Tibial nerve (tissue), 4 donors: ENCODE measurements at regions not wholly inside any gene's neighbourhood (a gene's known extent, or its start where the extent isn't known, plus 50 kb on each side); places are given as distances from the start of the nearest gene placed in this dataset.
"Not testable (repeated sequence)": the region's sequence is repeated elsewhere in the genome, so short reads cannot be mapped to it uniquely, and the experiment has no call there.

Source experiments
- DNase-seq, 2 donors: peaks; one replicate each; pipeline ENCODE4 v3.0.0-alpha.2; 2019; ENCODE audit warnings: low spot score in 2 of 2
- H3K27ac ChIP-seq, 4 donors: fragments of 200-600 bp; sonication (generic) in 3 of 4; one replicate each; pipeline ENCODE4 v1.5.1; 2017 to 2019; ENCODE audit warnings: mild to moderate bottlenecking in 1 of 4
- H3K27me3 ChIP-seq, 2 donors: fragments of 200-600 bp; sonication (generic) in 1 of 2; one replicate each; pipeline versions ENCODE4 v1.5.1 to v1.6.0; 2017 to 2019
- H3K36me3 ChIP-seq, 3 donors: fragments of 200-600 bp; sonication (generic); one replicate each; pipeline ENCODE4 v1.5.1; 2018 to 2019
- H3K4me1 ChIP-seq, 4 donors: fragments of 200-600 bp; sonication (generic) in 3 of 4; one replicate each; pipeline ENCODE4 v1.5.1; 2017 to 2019
- H3K4me3 ChIP-seq, 4 donors: fragments of 200-600 bp; sonication (generic) in 3 of 4; one replicate each; pipeline ENCODE4 v1.5.1; 2017 to 2019; ENCODE audit warnings: mild to moderate bottlenecking in 1 of 4, moderate library complexity in 1 of 4
- H3K9me3 ChIP-seq, 4 donors: fragments of 200-600 bp; sonication (generic) in 3 of 4; one replicate each; pipeline ENCODE4 v1.5.1; 2017 to 2019
- EP300 ChIP-seq, 2 donors: sonication (generic); formaldehyde crosslinking; IDR thresholded peaks; one replicate each; pipeline ENCODE4 v1.6.1; 2017; ENCODE audit warnings: antibody characterized with exemption in 2 of 2, mild to moderate bottlenecking in 1 of 2
- POLR2A ChIP-seq, 2 donors: fragments of 450-650 bp; IDR thresholded peaks; one replicate each; pipeline ENCODE4 v1.6.1; 2017; ENCODE audit warnings: antibody characterized with exemption in 2 of 2, mild to moderate bottlenecking in 2 of 2, moderate library complexity in 2 of 2
- WGBS, 2 donors: methylation state at CpG; one replicate each; pipeline ENCODE4 v1.1.5; 2018; 5-methylcytosine and 5-hydroxymethylcytosine counted together
- TF ChIP-seq, protein P1 (sequence below), 5 experiments: fragments of 200-600 bp in 3 of 5; fragments of 450-650 bp in 2 of 5; sonication (generic) in 3 of 5; IDR thresholded peaks; one replicate each; pipeline ENCODE4 v1.5.1; 2016 to 2019; ENCODE audit warnings: antibody characterized with exemption in 5 of 5, mild to moderate bottlenecking in 3 of 5, moderate library complexity in 2 of 5

DNA sequence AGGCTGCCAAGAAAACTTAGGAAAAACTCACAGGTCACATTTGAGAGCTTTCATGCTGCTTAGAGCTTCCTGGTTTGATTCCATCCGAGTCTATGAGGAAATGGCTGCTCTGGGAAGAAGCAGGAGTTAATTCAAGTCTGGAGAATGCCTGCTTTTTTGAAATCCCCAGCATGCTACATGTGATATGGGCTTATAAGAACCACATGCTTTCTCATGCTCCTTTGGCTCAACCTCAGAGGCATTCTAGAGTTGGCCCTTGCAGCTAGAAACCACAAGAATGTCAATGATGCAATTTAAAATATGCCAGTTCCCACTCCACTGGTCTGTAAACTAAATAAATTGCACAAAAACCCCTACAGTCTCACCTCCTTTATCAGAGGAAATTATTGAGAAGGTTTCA is 142.9 kb upstream of the OLIG3 start:
- TF ChIP-seq EP300 (IDR thresholded peaks at IDR 0.05) = peak; percentile 60 to 82
- TF ChIP-seq, protein P1, sequence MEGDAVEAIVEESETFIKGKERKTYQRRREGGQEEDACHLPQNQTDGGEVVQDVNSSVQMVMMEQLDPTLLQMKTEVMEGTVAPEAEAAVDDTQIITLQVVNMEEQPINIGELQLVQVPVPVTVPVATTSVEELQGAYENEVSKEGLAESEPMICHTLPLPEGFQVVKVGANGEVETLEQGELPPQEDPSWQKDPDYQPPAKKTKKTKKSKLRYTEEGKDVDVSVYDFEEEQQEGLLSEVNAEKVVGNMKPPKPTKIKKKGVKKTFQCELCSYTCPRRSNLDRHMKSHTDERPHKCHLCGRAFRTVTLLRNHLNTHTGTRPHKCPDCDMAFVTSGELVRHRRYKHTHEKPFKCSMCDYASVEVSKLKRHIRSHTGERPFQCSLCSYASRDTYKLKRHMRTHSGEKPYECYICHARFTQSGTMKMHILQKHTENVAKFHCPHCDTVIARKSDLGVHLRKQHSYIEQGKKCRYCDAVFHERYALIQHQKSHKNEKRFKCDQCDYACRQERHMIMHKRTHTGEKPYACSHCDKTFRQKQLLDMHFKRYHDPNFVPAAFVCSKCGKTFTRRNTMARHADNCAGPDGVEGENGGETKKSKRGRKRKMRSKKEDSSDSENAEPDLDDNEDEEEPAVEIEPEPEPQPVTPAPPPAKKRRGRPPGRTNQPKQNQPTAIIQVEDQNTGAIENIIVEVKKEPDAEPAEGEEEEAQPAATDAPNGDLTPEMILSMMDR (IDR thresholded peaks at IDR 0.05) = no peak
- Histone ChIP-seq H3K36me3 (no peaks in the 10 kb centered on the region), H3K9me3 (no peaks in the 10 kb centered on the region), H3K4me1 (peaks cover 0 to 17% (median 2%) of the 10 kb centered on the region in 4 donors), H3K27me3 (no peaks in the 10 kb centered on the region), H3K27ac (peak overlapping the region in 1 of 4 donors; percentile 8), H3K4me3 (no peak overlapping the region)
- DNase-seq = peak in 1 of 2 donors; percentile 68
- 9 to 10% methylated on average over 1 of the region's 1 CpG for WGBS, 2 donors

DNA sequence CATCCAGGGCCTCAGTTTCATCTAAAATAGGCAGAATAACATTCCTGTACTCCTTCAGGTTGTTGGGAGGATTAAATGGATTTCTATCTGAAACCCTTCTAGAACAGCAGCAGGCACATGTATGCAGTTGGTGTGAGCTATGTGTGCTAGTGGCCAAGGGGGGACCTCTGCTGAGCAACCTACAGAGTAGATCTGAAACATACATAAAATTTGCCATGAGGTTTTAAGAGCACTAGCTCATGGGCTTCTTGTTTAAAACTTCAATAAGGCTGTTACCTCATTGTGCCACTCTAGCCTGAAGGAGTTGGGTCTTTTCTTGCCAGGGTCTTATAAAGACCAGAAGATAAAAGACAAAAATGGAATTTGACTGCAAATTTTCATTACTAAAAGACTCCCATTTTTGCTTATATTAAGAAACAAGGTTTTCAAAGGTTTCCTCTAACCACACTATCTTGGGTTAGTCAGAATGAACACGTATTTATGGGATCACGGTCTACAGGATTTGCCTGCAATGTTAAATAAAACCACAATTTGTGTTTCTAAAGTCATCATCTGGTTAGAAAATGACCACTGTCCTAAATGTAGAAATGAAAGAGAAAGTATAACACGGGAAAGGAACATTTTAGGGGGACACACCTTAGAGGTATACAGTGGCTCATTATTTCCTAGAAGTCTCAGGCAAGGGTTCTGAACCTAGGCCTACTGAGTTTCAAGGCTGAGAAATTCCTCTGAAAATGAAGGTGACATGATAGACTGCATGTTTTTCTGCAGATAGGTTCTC is 144.9 kb upstream of the OLIG3 start:
- 53 to 85% methylated on average over 3 of the region's 3 CpGs for WGBS, 2 donors
- no peak for DNase-seq
- Histone ChIP-seq H3K36me3 (no peaks in the 10 kb centered on the region), H3K4me1 (peaks cover 0 to 17% (median 2%) of the 10 kb centered on the region in 4 donors), H3K4me3 (no peak overlapping the region), H3K27ac (no peak overlapping the region), H3K9me3 (no peaks in the 10 kb centered on the region), H3K27me3 (no peaks in the 10 kb centered on the region)
- no peak for TF ChIP-seq POLR2A (IDR thresholded peaks at IDR 0.05)

DNA sequence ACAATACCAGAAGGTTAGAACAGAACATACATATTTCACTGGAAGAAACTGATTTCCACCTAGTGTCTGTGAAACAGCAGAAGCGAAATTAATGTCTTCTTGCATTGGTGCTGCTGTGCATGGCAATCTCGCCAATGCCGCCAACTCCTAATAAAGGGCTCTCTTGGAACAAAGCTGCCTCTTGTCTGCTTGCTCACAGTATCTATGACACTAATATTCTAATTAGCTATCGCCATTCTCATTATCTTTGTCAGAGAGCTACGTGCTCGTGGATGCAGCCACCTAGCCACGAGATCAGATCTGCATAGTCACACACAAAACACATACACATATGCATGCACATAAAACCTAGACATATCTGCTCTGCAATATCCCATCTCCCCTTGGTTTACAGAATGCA is 145.9 kb upstream of the OLIG3 start:
- DNase-seq = no peak
- TF ChIP-seq, protein P1 (IDR thresholded peaks at IDR 0.05) = no peak
- no peak for TF ChIP-seq POLR2A (IDR thresholded peaks at IDR 0.05)
- no peak for TF ChIP-seq EP300 (IDR thresholded peaks at IDR 0.05)
- Histone ChIP-seq H3K27me3 (no peaks in the 10 kb centered on the region), H3K36me3 (no peaks in the 10 kb centered on the region), H3K27ac (no peak overlapping the region), H3K4me1 (peaks cover 0 to 17% (median 2%) of the 10 kb centered on the region in 4 donors), H3K9me3 (no peaks in the 10 kb centered on the region), H3K4me3 (no peak overlapping the region)
- WGBS, 2 donors = 57 to 75% methylated on average over 7 of the region's 7 CpGs

DNA sequence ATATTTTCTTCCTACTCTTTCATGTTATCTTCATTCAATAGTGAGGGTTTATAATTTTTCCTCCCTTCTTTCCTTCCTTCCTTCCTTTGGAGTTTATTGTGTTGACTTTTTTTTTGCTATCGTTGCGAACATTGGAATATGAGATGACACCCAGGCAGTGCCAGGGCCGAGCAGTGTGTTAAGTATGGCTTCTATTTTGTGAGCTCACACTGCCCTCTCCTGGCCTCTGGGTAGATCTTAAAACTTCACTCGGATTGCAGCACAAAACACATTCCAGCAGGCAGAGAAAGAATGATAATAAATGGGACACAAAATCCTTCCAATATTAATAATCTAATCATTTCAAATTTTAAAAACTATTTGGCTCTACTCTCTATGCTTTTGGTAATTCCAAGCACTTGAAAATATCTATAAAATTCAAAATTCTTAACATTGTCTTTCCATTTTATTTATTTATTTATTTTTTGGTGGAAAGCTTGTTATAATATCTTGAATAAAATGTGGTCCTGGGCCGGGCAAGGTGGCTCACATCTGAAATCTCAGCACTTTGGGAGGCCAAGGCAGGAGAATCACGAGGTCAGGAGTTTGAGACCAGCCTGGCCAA is 147.4 kb upstream of the OLIG3 start:
- TF ChIP-seq POLR2A (IDR thresholded peaks at IDR 0.05) (no peak), EP300 (IDR thresholded peaks at IDR 0.05) (no peak)
- TF ChIP-seq, protein P1 (IDR thresholded peaks at IDR 0.05) = peak; percentile 43 to 78 (median 58)

DNA sequence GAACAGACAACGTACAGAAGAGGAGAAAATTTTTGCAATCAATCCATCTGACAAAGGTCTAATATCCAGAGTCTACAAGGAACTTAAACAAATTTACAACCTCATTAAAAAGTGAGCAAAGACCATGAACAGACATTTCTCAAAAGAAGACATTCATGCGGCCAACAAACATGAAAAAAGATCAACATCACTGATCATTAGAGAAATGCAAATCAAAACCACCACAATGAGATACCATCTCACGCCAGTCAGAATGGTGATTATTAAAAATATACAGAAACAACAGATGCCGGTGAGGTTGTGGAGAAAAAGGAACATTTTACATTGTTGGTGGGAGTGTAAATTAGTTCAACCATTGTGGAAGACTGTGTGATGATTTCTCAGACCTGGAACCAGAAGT is 149.0 kb upstream of the OLIG3 start:
- not testable (repeated sequence) for DNase-seq, H3K27ac ChIP-seq, H3K4me1 ChIP-seq, H3K27me3 ChIP-seq, H3K9me3 ChIP-seq, H3K4me3 ChIP-seq, H3K36me3 ChIP-seq
- 69 to 87% methylated on average over 4 of the region's 4 CpGs for WGBS, 2 donors

More for the DNA sequence above, 147.4 kb upstream of the OLIG3 start:
- 13 to 19% methylated on average over 6 of the region's 6 CpGs for WGBS, 2 donors
- H3K4me3 ChIP-seq = no peak overlapping the region
- no peaks in the 10 kb centered on the region for H3K27me3 ChIP-seq
- peak; percentile 56 to 79 for DNase-seq
- no peaks in the 10 kb centered on the region for H3K36me3 ChIP-seq
- no peaks in the 10 kb centered on the region for H3K9me3 ChIP-seq
- no peak overlapping the region for H3K27ac ChIP-seq
- peaks cover 0 to 14% (median 2%) of the 10 kb centered on the region in 4 donors for H3K4me1 ChIP-seq

DNA sequence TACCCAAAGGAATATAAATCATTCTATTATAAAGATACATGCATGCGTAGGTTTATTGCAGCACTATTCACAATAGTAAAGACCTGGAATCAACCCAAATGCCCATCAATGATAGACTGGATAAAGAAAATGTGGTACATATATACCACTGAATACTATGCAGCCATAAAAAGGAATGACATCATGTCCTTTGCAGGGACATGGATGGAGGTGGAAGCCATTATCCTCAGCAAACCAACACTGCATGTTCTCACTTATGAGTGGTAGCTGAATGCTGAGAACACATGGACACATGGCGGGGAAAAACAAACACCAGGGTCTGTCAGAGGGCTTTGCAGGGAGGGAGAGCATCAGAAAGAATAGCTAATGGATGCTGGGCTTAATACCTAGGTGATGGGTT is 149.4 kb upstream of the OLIG3 start:
- H3K9me3 ChIP-seq, H3K4me3 ChIP-seq, H3K36me3 ChIP-seq, DNase-seq, H3K27ac ChIP-seq, H3K27me3 ChIP-seq, H3K4me1 ChIP-seq: not testable (repeated sequence)
- 42 to 94% methylated on average over 2 of the region's 2 CpGs for WGBS, 2 donors
